GM21723 (cell line): ENCODE measurements at regions not wholly inside any gene's neighbourhood (a gene's known extent, or its start where the extent isn't known, plus 50 kb on each side); places are given as distances from the start of the nearest gene placed in this dataset.
"Not testable (repeated sequence)": the region's sequence is repeated elsewhere in the genome, so short reads cannot be mapped to it uniquely, and the experiment has no call there.

ENCODE experiments used
- ATAC-seq: cut with Tn5 transposase; IDR thresholded peaks from one replicate; pipeline ENCODE4 v1.9.1; 2021; ENCODE audit warnings: mild to moderate bottlenecking, moderate library complexity; ENCODE audit not compliant: unreplicated experiment

DNA sequence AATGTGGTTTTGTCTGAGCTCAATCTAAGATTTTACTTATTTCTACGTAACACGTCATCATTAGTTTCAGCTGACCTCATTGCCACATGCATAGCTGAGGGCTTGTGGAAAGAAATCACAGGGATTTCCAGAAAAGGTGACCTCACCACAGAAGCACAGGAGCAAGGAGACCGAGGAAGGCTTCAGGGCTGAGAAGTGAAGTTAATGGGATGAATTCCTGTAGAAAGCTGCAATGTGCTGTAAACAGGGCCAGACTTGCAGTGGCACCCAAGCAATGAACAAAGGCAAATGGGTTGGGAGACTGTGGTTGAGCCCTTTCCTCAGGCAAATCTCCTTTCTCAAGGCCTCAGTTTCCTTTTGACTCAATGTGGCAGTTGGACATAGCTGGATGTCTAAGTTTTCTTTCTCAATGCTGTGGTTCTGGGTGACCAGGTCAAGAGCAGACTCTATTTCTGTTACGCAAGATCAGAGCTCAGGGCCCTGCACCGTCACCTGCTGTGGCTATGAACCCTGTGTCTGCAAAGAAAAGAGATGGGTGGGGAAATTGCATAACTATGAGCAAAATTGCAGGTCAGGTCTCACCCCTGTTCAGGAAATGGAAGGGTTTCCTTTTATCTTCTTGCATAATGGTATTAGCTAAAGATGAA is 252.2 kb upstream of the TBL1XR1 start:
- ATAC-seq: peak; percentile 95

- ATAC-seq: no peak
Observed at GRCh38 chr3:177451301-177451750, 254.0 kb upstream of the TBL1XR1 start.

- no peak for ATAC-seq
Observed at GRCh38 chr3:177451864-177452830, 254.9 kb upstream of the TBL1XR1 start.

DNA sequence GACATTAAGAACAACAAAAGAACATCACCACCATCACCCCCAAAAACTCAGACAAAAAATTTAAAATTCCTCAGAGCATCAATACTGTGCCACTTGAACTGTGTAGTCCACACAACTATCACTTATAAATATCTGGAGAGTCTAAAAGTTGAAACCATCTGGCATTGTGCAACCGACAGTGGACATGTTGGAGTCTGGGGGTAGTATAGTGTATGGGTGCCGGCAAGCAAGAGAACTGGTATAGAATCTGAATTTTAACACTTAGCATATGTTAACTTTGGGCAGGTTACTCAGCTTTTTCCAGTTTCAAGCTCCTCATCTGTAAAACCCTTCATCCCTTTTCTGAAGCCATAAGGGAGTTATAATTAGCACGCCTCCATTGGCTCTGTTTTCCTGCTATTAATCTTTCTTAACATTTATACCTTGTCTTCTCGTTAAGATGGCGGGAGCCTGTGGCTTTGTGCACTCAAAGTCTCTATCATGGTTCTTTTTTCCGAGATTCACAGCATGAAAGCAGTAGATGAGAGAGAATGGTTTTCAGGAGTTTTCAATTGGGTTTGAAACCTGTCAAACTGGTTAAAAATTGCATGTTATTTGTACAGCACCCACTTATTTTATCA is 255.7 kb upstream of the TBL1XR1 start:
- no peak for ATAC-seq

DNA sequence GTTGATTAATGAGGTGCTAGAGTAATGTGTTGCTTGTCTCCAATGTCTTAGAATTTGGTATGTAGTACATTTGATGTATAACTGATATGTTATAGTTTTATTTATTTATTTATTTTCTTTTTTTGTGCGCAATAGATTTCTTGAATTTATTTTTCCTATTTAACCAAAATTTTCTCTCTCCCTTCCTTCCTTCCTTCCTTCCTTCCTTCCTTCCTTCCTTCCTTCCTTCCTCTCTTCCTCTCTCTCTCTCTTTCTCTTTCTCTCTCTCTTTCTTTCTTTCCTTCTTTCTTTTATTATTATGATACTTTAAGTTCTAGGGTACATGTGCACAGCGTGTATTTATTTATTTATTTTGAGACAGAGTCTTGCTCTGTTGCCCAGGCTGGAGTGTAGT is 256.2 kb upstream of the TBL1XR1 start:
- no peak for ATAC-seq

DNA sequence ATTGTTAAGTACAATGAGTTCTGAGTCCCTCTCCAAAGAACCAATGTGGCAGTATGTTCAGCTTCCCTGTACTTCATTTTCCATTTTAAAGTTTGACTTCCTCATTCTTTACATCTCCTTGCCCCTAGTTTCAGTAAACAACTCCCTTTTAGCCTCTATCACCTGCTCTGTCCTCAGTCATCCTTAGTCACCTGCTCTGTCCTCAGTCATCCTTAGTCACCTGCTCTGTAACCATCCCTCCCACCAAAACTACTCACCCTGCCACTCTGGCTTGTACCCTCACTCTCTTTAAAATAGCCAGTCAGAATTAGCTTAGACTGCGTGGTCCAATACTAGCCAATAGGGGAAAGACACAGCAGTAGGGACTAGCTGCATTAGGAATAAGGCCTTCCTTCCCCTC is 259.9 kb upstream of the TBL1XR1 start:
- not testable (repeated sequence) for ATAC-seq

- ATAC-seq: no peak
Observed at GRCh38 chr3:177459401-177459800, 262.1 kb upstream of the TBL1XR1 start.

DNA sequence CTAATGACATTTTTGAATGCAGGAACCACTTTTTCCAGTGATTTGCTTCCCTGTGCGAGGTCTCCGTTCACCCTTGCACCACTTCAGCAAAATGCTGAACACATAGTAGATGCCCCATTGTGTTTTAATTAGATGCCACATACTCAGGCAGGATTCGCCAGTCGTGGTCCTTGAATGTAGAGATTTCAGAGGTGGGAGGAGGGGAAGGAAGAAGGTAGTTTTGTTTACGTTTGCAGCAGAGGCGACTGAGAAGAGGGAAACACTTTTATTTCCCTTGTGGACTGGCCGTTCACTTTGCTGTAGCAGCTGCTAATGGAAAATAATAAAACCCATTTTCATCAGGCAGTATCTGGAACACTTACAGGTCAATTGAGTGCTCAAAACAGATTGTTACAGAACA is 262.8 kb upstream of the TBL1XR1 start:
- ATAC-seq: no peak

- no peak for ATAC-seq
Observed at GRCh38 chr3:177461765-177462164, 264.5 kb upstream of the TBL1XR1 start.

DNA sequence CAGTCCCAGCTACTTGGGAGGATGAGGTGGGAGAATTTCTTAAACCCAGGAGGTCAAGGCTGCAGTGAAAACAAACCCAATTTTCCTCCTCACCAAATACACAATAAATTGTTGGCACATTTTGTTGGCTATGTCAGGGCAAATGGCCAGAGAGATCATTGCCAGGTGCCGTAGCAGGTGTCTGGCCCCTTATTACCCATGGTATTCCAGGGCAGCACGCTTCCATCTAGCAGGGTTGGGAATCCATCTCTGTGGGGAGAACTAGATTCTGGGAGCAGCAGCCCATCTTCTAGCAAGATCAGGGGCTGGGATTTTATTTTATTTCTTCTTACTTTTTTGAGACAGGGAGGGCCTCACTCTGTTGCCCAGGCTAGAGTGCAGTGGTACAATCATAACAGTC is 266.1 kb upstream of the TBL1XR1 start:
- not testable (repeated sequence) for ATAC-seq

DNA sequence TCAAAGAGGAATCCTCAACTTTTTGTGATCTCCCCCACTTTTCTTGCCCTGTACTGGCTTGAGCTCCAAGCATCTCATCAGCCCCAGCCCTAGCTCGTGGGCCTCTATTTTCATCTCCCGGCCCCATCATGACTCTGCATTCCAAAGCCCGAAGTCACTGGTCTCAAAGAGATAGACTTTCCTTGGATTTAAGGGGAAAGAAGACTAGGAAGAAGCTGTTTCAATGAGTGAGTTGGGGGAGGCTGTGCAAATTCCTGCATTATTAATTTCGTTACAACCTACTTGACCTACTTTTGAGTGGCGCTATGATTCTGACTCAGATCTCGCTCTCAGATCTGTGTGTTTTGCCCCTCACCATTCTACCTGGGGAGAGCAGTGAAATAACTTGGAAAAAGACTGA is 266.6 kb upstream of the TBL1XR1 start:
- ATAC-seq: no peak

DNA sequence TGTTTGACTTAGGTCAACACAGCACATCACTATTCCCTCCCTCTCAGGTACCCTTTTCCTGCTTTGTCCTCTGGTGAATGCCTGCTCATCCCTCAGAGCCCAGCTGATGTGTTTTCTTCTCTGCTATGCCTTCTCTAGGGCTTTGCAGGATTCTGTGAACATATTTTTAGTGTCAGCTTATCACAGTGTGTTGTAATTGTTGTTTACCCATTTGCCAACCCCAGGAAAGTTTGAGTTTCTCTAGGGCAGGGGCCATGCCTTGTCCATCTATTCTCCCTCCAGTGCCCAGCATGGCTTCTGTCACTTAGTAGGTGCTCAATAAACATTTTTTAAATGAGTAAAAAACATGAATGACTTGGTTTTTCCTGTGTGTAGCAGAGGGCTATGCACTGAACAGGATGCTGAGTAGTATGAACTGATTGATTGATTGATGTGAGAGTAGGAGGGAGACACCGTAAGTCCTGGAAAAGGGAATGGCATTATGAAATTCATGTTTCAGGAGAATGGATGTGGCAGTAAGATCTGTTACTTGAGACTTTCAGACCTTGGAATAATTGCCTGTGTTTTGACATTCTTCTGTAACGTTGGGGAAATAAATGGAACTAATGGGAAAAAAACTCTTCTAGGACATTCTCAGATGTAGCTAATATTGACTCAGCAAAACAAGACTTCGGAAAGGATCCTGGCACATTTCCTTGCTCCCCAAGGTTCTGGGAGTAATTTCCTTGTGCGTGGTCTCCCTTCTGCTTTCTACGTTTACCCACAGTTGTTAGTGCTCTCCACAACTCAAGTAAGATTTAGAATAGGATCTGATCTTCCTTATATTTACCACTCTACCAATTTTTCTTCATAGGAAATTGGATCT is 267.3 kb upstream of the TBL1XR1 start:
- no peak for ATAC-seq

- ATAC-seq: no peak
Observed at GRCh38 chr3:177465257-177465642, 268.0 kb upstream of the TBL1XR1 start.

DNA sequence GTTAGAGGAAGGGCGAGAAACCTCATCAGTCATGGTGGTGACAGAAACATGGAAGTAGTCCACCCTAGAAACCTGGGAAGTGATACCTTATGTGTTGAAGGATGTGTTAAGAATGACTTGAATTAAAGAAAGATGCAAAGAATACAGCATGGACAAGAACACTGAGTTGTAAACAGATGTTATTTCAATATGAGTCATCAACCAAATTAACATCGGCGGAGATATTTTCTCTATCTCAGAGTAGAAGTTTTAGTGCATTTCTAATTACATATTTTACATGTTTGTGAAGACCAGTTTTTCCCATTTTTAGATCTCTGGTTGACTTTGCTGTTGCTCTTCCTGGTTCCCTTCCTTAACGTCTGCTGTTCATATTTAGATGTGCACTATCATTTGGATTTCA is 268.8 kb upstream of the TBL1XR1 start:
- no peak for ATAC-seq

DNA sequence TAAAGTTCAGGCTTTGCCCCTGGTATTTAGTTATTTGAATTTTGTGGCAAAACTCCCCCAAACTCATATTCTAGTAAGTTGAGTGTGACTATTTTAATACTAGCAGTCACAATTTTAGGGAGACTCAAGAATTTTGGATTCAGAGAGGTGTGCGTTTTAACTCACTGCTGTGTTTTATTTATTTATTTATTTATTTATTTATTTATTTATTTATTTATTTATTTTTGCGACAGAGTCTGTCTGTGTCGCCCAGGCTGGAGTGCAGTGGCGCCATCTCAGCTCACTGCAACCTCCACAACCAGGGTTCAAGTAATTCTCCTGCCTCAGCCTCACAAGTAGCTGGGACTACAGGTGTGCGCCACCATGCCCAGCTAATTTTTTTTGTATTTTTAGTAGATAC is 269.3 kb upstream of the TBL1XR1 start:
- ATAC-seq: not testable (repeated sequence)

DNA sequence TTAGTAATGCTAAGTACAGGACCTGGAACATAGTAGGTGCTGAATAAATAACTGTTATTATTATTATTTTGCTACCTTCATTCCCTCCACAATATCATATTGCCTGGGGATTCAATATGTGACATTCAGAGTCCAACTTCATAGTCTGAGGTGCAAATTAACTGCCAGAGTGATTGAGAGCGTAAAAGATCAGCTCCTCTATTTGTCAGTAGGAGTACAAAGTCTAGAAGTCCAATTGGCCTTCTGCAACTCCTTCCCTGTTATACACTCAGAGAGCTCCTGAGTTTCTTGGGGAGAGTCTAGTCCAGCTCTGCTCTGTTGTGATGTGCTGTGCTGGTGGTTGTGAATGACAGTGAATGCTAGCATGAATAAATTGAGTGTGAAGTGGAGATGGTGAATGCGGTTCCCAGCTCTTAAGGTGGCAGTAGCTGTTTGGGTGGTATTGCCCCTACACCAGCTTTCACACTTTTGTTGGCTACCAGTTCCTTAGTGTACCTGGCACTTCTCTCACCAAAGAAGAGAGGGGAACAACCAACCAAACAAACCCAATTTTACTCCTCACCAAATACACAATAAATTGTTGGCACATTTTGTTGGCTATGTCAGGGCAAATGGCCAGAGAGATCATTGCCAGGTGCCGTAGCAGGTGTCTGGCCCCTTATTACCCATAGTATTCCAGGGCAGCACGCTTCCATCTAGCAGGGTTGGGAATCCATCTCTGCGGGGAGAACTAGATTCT is 270.1 kb upstream of the TBL1XR1 start:
- ATAC-seq: no peak

GRCh38 chr3:177468331-177468730 is 271.0 kb upstream of the TBL1XR1 start:
- no peak for ATAC-seq

- no peak for ATAC-seq
Observed at GRCh38 chr3:177468816-177469215, 271.5 kb upstream of the TBL1XR1 start.

DNA sequence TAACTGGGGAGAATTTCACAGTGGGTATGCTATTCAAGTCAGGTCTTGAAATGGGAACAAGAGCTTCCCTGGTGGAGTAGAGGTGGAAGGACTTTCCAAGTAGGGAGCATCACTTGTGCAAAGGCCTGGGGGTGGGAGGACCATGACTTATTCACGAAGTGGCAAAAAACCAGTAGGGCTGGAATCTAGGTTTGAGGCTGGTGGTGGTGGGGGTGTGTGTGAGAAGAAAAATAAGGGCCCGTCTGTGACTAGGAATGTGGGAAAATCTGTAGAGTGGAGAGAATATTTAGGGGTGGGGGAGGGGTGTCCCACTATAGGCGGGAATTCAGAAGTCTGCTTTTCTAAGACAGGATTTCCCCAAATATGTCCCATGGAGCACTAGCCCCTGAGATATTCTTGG is 271.9 kb upstream of the TBL1XR1 start:
- no peak for ATAC-seq
